ENCODE measurements at regions not wholly inside any gene's neighbourhood (a gene's known extent, or its start where the extent isn't known, plus 50 kb on each side); places are given as distances from the start of the nearest gene placed in this dataset.

DNA sequence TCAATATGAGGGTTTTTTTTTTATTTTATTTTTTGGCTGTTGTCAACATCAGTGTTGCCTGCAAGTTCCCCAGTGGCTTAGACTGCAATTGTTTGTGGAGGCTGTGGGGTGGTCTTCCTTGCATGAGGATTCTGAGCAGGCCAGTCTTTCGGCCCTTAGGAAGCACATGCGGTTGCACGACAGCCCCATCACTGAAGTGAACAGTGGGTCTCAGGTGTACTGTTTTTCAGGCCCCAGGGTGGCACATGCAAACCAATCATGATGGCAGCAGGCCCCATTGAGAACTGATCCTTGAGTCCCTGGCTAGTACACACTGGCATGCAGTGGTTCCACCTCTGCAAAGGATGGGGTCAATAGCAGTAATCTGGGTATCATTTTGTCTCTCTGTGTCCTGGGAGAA is 768.7 kb downstream of the EPHA3 start:
- TF ChIP-seq, protein P1, sequence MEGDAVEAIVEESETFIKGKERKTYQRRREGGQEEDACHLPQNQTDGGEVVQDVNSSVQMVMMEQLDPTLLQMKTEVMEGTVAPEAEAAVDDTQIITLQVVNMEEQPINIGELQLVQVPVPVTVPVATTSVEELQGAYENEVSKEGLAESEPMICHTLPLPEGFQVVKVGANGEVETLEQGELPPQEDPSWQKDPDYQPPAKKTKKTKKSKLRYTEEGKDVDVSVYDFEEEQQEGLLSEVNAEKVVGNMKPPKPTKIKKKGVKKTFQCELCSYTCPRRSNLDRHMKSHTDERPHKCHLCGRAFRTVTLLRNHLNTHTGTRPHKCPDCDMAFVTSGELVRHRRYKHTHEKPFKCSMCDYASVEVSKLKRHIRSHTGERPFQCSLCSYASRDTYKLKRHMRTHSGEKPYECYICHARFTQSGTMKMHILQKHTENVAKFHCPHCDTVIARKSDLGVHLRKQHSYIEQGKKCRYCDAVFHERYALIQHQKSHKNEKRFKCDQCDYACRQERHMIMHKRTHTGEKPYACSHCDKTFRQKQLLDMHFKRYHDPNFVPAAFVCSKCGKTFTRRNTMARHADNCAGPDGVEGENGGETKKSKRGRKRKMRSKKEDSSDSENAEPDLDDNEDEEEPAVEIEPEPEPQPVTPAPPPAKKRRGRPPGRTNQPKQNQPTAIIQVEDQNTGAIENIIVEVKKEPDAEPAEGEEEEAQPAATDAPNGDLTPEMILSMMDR (IDR thresholded peaks at IDR 0.05): no peak
- no peak for TF ChIP-seq POLR2A (IDR thresholded peaks at IDR 0.05)
- H3K36me3 ChIP-seq: no peaks in the 10 kb centered on the region
- no peaks in the 10 kb centered on the region for H3K4me1 ChIP-seq
- peaks cover 0 to 2% (median 0%) of the 10 kb centered on the region in 4 donors for H3K9me3 ChIP-seq
- WGBS (ENCODE audit: insufficient coverage, low coverage, low lambda C conversion rate, missing lambda C conversion rate): 20% methylated on average over 1 of the region's 3 CpGs
- intact Hi-C loops (cut with DNase I): no loop called here
- ATAC-seq (no peak), DNase-seq (no peak)
- H3K27ac ChIP-seq: no peak overlapping the region
- H3K27me3 ChIP-seq: no peaks in the 10 kb centered on the region
- no peak overlapping the region for H3K4me3 ChIP-seq

DNA sequence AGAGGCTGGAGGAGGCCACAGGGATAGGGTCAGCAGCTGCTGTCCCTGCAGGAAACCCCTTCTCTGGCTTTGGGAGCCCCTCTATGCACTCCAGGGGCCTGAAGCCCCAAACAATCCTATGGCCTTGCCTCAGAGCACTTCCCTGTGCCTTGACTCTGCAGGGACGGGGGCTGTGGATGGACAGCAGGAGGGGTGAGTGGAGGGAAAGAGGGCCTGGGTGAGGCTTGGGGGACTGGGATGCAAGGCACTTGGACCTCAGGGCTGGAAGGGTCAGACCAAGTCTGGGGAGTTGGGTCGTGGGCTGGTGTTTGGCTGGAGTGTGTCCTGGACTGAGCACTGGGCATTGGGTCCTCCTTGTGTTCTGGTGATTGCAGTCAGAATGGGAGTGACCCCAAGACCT is 769.8 kb downstream of the EPHA3 start:
- Histone ChIP-seq H3K4me1 (no peaks in the 10 kb centered on the region), H3K36me3 (no peaks in the 10 kb centered on the region), H3K27ac (no peak overlapping the region), H3K4me3 (no peak overlapping the region), H3K27me3 (no peaks in the 10 kb centered on the region), H3K9me3 (peaks cover 0 to 2% (median 0%) of the 10 kb centered on the region in 4 donors)
- peak in 1 of 4 donors; percentile 33 for ATAC-seq
- DNase-seq: no peak
- intact Hi-C loops (cut with DNase I): no loop called here
- TF ChIP-seq, protein P1 (IDR thresholded peaks at IDR 0.05): no peak
- WGBS (ENCODE audit: insufficient coverage, low coverage, low lambda C conversion rate, missing lambda C conversion rate): no CpG with 5 or more reads among the region's 2 CpGs

DNA sequence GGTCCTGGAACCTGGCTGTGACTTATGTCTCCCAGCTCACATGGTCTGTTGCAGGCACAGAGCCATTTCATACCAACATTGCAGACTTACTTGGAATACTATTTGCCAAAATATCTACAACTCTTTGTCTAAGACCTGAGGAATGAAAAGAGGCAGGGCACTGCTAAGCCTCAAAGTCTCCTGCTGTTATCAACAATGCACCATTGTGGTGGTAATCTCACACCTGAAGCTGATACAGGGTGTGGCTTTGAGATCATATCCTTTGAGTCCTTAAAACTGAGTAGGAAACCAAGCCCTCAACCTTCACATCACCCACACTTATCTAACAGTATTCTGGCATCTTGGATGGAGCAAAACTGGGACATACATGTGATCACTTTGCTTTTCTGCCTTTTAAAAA is 782.0 kb downstream of the EPHA3 start:
- intact Hi-C loops (cut with DNase I): no loop called here
- ATAC-seq: no peak

DNA sequence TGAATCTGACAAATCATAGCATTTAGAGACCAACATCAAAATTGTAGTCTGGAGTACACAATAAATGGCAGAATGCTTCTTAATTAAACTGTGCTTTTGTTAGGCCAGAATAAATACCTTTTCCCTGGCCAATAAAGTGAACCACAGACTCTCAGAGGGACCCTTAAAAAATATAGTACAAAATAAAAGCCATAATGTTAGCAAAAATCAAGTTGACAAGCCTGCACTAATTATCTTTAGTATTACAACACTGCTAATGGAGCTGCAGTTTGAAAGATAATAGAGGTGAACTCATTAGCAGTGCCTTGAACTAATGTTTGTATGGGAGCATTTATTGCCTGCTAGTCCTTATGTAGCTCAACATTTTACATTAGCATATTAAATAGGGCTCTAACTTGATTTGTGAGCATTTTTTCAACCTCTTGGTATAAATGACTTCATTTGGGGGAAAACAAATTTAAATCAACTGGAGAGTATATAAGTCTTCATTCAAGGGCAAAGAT is 801.3 kb downstream of the EPHA3 start:
- no peak overlapping the region for H3K4me3 ChIP-seq
- DNase-seq (no peak), ATAC-seq (no peak)
- no peaks in the 10 kb centered on the region for H3K27me3 ChIP-seq
- H3K4me1 ChIP-seq: no peaks in the 10 kb centered on the region
- no peak overlapping the region for H3K27ac ChIP-seq
- intact Hi-C loops (cut with DNase I): no loop called here
- H3K36me3 ChIP-seq: no peaks in the 10 kb centered on the region
- no peak for TF ChIP-seq POLR2A (IDR thresholded peaks at IDR 0.05)
- TF ChIP-seq, protein P1 (IDR thresholded peaks at IDR 0.05): no peak
- H3K9me3 ChIP-seq: no peaks in the 10 kb centered on the region

More for the DNA sequence above, 782.0 kb downstream of the EPHA3 start:
- Histone ChIP-seq H3K27ac (no peak overlapping the region), H3K9me3 (no peaks in the 10 kb centered on the region), H3K36me3 (no peaks in the 10 kb centered on the region), H3K4me3 (no peak overlapping the region), H3K27me3 (no peaks in the 10 kb centered on the region), H3K4me1 (no peaks in the 10 kb centered on the region)
- no peak for DNase-seq
- TF ChIP-seq, protein P1 (IDR thresholded peaks at IDR 0.05): no peak
- no peak for TF ChIP-seq POLR2A (IDR thresholded peaks at IDR 0.05)

DNA sequence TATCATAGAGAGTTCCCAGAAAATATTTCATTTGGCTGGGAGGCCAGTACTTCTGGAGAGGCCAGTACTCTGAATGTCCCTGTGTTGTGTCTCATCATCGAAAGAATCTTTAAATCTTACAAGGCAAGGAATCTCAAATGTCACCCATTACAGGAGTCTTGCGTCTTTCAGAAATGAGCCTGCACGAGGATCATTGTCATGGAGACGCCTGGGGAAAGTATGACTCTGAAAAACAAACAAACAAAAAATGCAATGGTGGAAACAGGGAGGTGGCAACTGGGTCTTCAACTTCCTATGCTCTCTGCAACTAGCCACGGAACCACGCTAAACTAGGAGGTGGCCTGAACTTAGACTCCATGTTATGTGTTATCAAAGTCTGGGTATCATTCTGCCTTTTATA is 804.6 kb downstream of the EPHA3 start:
- Histone ChIP-seq H3K4me3 (no peak overlapping the region), H3K36me3 (no peaks in the 10 kb centered on the region), H3K4me1 (no peaks in the 10 kb centered on the region), H3K9me3 (no peaks in the 10 kb centered on the region), H3K27ac (no peak overlapping the region), H3K27me3 (no peaks in the 10 kb centered on the region)
- intact Hi-C loops (cut with DNase I): no loop called here
- ATAC-seq: no peak
- 56% methylated on average over 6 of the region's 6 CpGs for WGBS (ENCODE audit: insufficient coverage, low coverage, low lambda C conversion rate, missing lambda C conversion rate)
- TF ChIP-seq, protein P1 (IDR thresholded peaks at IDR 0.05): no peak
- no peak for TF ChIP-seq POLR2A (IDR thresholded peaks at IDR 0.05)
- no peak for DNase-seq
